GM12878 (cell line): ENCODE measurements at regions not wholly inside any gene's neighbourhood (a gene's known extent, or its start where the extent isn't known, plus 50 kb on each side); places are given as distances from the start of the nearest gene placed in this dataset.

ENCODE experiments used
- ATAC-seq: fragments of 200-7000 bp; cut with Tn5 transposase; 3 replicates; pipeline ENCODE4 v1.9.1; 2020; ENCODE audit warnings: mild to moderate bottlenecking, moderate library complexity
- BruUV-seq: library from RNA; stranded (reverse); fragments of 400-500 nt; replicated peaks from 2 replicates; lab custom pipeline; 2021; lab: Mats Ljungman, UMichigan
- CTCF ChIA-PET: fragments of 300-600 bp; sonication (Branson Sonifier 250); formaldehyde crosslinking; extraction: SDS; loops from one replicate; lab custom pipeline; 2021; ENCODE audit warnings: inconsistent platforms; lab: Yijun Ruan, JAX
- POLR2A ChIA-PET: fragments of 350-600 bp; formaldehyde crosslinking; extraction: SDS; loops from one replicate; lab custom pipeline; 2021; ENCODE audit warnings: inconsistent platforms; lab: Charles Lee
- RAD21 ChIA-PET: fragments of 300-600 bp; sonication (Branson Sonifier 250); formaldehyde crosslinking; loops from one replicate; lab custom pipeline; 2023; ENCODE audit warnings: antibody characterized with exemption; ENCODE audit not compliant: unreplicated experiment; lab: Charles Lee
- SMC1A ChIA-PET: fragments of 300-600 bp; sonication (Branson Sonifier 250); formaldehyde crosslinking; loops from one replicate; lab custom pipeline; 2023; ENCODE audit not compliant: unreplicated experiment, uncharacterized antibody; lab: Charles Lee
- DNase-seq: peaks from one replicate; pipeline ENCODE4 v3.0.0-alpha.2; 2011; ENCODE audit warnings: low read depth, low spot score
- FAIRE-seq: peaks from 3 replicates; lab custom pipeline; 2011; peaks lifted over from hg19 to GRCh38; lab: Jason Lieb, UNC
- H2AFZ ChIP-seq: 2 replicates; pipeline ENCODE4 v1.6.0; 2011; ENCODE audit warnings: low read depth, low read length, control low read depth; ENCODE audit not compliant: control insufficient read depth
- H3K27ac ChIP-seq: 2 replicates; pipeline ENCODE4 v1.5.1; 2011; ENCODE audit warnings: control low read depth; ENCODE audit not compliant: control insufficient read depth, insufficient read depth
- H3K27me3 ChIP-seq, 2 experiments: replicated peaks in 1 of 2; 2 replicates each; pipeline versions ENCODE4 v1.6.0 to v1.6.1; 2011; ENCODE audit warnings: low read length in 1 of 2; ENCODE audit not compliant: control insufficient read depth in 2 of 2, insufficient read depth in 2 of 2
- H3K36me3 ChIP-seq, 2 experiments: 2 replicates each; pipeline ENCODE4 v1.5.1; 2011; ENCODE audit warnings: low read length in 1 of 2; ENCODE audit not compliant: control insufficient read depth in 2 of 2, insufficient read depth in 2 of 2
- H3K4me1 ChIP-seq: 2 replicates; pipeline ENCODE4 v1.6.1; 2011; ENCODE audit warnings: mild to moderate bottlenecking, low read length, moderate library complexity, mixed read lengths; ENCODE audit not compliant: control insufficient read depth, insufficient read depth
- H3K4me2 ChIP-seq: 2 replicates; pipeline ENCODE4 v1.6.0; 2011; ENCODE audit warnings: control low read depth; ENCODE audit not compliant: control insufficient read depth, insufficient read depth
- H3K4me3 ChIP-seq: fragments of 200-600 bp; sonication (generic); 2 replicates; pipeline ENCODE4 v1.5.1; 2016
- H3K79me2 ChIP-seq: 2 replicates; pipeline ENCODE4 v1.6.0; 2011; ENCODE audit warnings: low read length; ENCODE audit not compliant: control insufficient read depth, insufficient read depth
- H3K9ac ChIP-seq: 2 replicates; pipeline ENCODE4 v1.8.0; 2011; ENCODE audit warnings: low read length, control low read depth, mixed read lengths; ENCODE audit not compliant: control insufficient read depth, insufficient read depth
- H3K9me3 ChIP-seq: replicated peaks from 3 replicates; pipeline ENCODE4 v1.5.1; 2011; ENCODE audit warnings: mild to moderate bottlenecking, low read length; ENCODE audit not compliant: control insufficient read depth, insufficient read depth
- H4K20me1 ChIP-seq: 2 replicates; pipeline ENCODE4 v1.6.0; 2011; ENCODE audit not compliant: control insufficient read depth, insufficient read depth
- BCL11A ChIP-seq: IDR thresholded peaks from 2 replicates; pipeline ENCODE4 v1.6.1; 2011; ENCODE audit warnings: low read depth, low read length
- CEBPZ ChIP-seq: fragments of 150-350 bp; IDR thresholded peaks from 2 replicates; pipeline ENCODE4 v1.6.1; 2016; ENCODE audit warnings: low read depth, low read length
- CHD1 ChIP-seq: IDR thresholded peaks from 2 replicates; pipeline ENCODE4 v1.6.1; 2012; ENCODE audit warnings: low read depth, low read length, improper control_type of control experiment
- ESRRA ChIP-seq: IDR thresholded peaks from 2 replicates; pipeline ENCODE4 v1.6.1; 2012; ENCODE audit warnings: mild to moderate bottlenecking, low read length, improper control_type of control experiment
- NFXL1 ChIP-seq: fragments of 450-650 bp; IDR thresholded peaks from 2 replicates; pipeline ENCODE4 v1.6.1; 2017; ENCODE audit warnings: antibody characterized with exemption, mild to moderate bottlenecking, borderline replicate concordance
- NR2C2 ChIP-seq: IDR thresholded peaks from 2 replicates; pipeline ENCODE4 v1.6.1; 2011; ENCODE audit warnings: borderline replicate concordance, low read depth; ENCODE audit not compliant: control insufficient read depth, insufficient read length
- RBBP5 ChIP-seq: fragments of 200-600 bp; sonication (generic); conservative IDR thresholded peaks from 2 replicates; pipeline ENCODE4 v1.6.1; 2016
- SIX5 ChIP-seq: IDR thresholded peaks from 2 replicates; pipeline ENCODE4 v1.6.1; 2011; ENCODE audit warnings: mild to moderate bottlenecking, low read depth, low read length, moderate library complexity; ENCODE audit not compliant: severe bottlenecking
- TARDBP ChIP-seq: IDR thresholded peaks from 2 replicates; pipeline ENCODE4 v1.6.1; 2016; ENCODE audit warnings: borderline replicate concordance
- ZNF24 ChIP-seq: fragments of 450-650 bp; IDR thresholded peaks from 2 replicates; pipeline ENCODE4 v1.6.1; 2017; ENCODE audit warnings: antibody characterized with exemption, mild to moderate bottlenecking
- ZNF384 ChIP-seq: IDR thresholded peaks from 2 replicates; pipeline ENCODE4 v1.6.1; 2012; ENCODE audit warnings: low read depth, mild to moderate bottlenecking, low read length, improper control_type of control experiment, borderline replicate concordance
- ZNF687 ChIP-seq: fragments of 450-650 bp; IDR thresholded peaks from 2 replicates; pipeline ENCODE4 v1.6.1; 2017; ENCODE audit warnings: mild to moderate bottlenecking, moderate library complexity
- WGBS: methylation state at CpG from one replicate; pipeline ENCODE4 v1.1.6; 2016; ENCODE audit warnings: low lambda C conversion rate; ENCODE audit not compliant: insufficient replicate concordance, insufficient coverage; ENCODE audit errors: missing lambda C conversion rate; 5-methylcytosine and 5-hydroxymethylcytosine counted together
- in situ Hi-C: fragments of 300-500 bp; cut with MboI; formaldehyde crosslinking; loops from 9 replicates; pipeline ENCODE4 v1.14.3; 2018; ENCODE audit warnings: mixed read lengths
- intact Hi-C: fragments of 100-400 bp; cut with micrococcal nuclease; formaldehyde crosslinking; loops from one replicate; pipeline ENCODE4 v1.14.2; 2022; ENCODE audit not compliant: unreplicated experiment
- TF ChIP-seq, protein P1 (sequence below): IDR thresholded peaks from 2 replicates; pipeline ENCODE4 v1.6.1; 2012; ENCODE audit warnings: mild to moderate bottlenecking, low read depth, low read length

- TF ChIP-seq, protein P1, sequence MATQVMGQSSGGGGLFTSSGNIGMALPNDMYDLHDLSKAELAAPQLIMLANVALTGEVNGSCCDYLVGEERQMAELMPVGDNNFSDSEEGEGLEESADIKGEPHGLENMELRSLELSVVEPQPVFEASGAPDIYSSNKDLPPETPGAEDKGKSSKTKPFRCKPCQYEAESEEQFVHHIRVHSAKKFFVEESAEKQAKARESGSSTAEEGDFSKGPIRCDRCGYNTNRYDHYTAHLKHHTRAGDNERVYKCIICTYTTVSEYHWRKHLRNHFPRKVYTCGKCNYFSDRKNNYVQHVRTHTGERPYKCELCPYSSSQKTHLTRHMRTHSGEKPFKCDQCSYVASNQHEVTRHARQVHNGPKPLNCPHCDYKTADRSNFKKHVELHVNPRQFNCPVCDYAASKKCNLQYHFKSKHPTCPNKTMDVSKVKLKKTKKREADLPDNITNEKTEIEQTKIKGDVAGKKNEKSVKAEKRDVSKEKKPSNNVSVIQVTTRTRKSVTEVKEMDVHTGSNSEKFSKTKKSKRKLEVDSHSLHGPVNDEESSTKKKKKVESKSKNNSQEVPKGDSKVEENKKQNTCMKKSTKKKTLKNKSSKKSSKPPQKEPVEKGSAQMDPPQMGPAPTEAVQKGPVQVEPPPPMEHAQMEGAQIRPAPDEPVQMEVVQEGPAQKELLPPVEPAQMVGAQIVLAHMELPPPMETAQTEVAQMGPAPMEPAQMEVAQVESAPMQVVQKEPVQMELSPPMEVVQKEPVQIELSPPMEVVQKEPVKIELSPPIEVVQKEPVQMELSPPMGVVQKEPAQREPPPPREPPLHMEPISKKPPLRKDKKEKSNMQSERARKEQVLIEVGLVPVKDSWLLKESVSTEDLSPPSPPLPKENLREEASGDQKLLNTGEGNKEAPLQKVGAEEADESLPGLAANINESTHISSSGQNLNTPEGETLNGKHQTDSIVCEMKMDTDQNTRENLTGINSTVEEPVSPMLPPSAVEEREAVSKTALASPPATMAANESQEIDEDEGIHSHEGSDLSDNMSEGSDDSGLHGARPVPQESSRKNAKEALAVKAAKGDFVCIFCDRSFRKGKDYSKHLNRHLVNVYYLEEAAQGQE, result no peak
- TF ChIP-seq CEBPZ (no peak), NFXL1 (no peak)
Observed at GRCh38 chr1:80158771-80159170, 1152.2 kb upstream of the ADGRL4 start (continued).

GRCh38 chr1:80158266-80158665, 1151.7 kb upstream of the ADGRL4 start:
- RAD21 ChIA-PET, result no interaction called here
- BruUV-seq, result no TSS peak
- TF ChIP-seq TARDBP (no peak), NR2C2 (no peak), ZNF24 (no peak), BCL11A (no peak), CHD1 (no peak), ZNF687 (no peak), RBBP5 (no peak), ZNF384 (no peak), SIX5 (no peak), ESRRA (no peak)

More at GRCh38 chr1:80158266-80158665, 1151.7 kb upstream of the ADGRL4 start:
- Histone ChIP-seq H3K4me1 (no peaks in the 10 kb centered on the region), H3K4me2 (no peak overlapping the region), H3K4me3 (no peak overlapping the region), H2AFZ (no peak overlapping the region), H3K27ac (no peak overlapping the region), H3K9ac (no peak overlapping the region), H3K79me2 (no peaks in the 10 kb centered on the region), H3K9me3 (no peaks in the 10 kb centered on the region), H3K27me3 (no peaks in the 10 kb centered on the region), H4K20me1 (no peaks in the 10 kb centered on the region), H3K36me3 (no peaks in the 10 kb centered on the region)
- ChIA-PET POLR2A (no interaction called here), SMC1A (no interaction called here), CTCF (no interaction called here)
- no peak for FAIRE-seq
- intact Hi-C loops, result no loop called here
- no peak for DNase-seq
- in situ Hi-C loops, result no loop called here
- WGBS, result 21% methylated on average over 4 of the region's 4 CpGs
- ATAC-seq, result no peak
